Chondrocyte (in vitro differentiated cells): ENCODE measurements at regions not wholly inside any gene's neighbourhood (a gene's known extent, or its start where the extent isn't known, plus 50 kb on each side); places are given as distances from the start of the nearest gene placed in this dataset.

Source experiments
- DNase-seq: peaks from one replicate; pipeline ENCODE4 v3.0.0; 2021; ENCODE audit warnings: mixed read lengths, low spot score
- H3K27ac Mint-ChIP-seq: one replicate; pipeline ENCODE4 v1.8.0; 2021; ENCODE audit warnings: mild to moderate bottlenecking, moderate library complexity, mixed read lengths; ENCODE audit not compliant: unreplicated experiment
- H3K27me3 Mint-ChIP-seq: 2 replicates; pipeline ENCODE4 v1.8.0; 2021; ENCODE audit warnings: low read depth, mixed read lengths
- H3K36me3 Mint-ChIP-seq: 2 replicates; pipeline ENCODE4 v1.8.0; 2021; ENCODE audit warnings: low read depth, mixed read lengths
- H3K4me1 Mint-ChIP-seq: 2 replicates; pipeline ENCODE4 v1.8.0; 2021; ENCODE audit warnings: low read depth, mild to moderate bottlenecking, mixed read lengths
- H3K4me3 Mint-ChIP-seq: one replicate; pipeline ENCODE4 v1.8.0; 2021; ENCODE audit warnings: mild to moderate bottlenecking, moderate library complexity, mixed read lengths; ENCODE audit not compliant: unreplicated experiment
- H3K9me3 Mint-ChIP-seq: 2 replicates; pipeline ENCODE4 v1.8.0; 2021; ENCODE audit warnings: low read depth, mixed read lengths
- CTCF ChIP-seq: fragments of 200-600 bp; sonication (generic); IDR thresholded peaks from 2 replicates; pipeline ENCODE4 v1.5.0; 2021; ENCODE audit warnings: antibody characterized with exemption, mild to moderate bottlenecking, moderate library complexity

DNA sequence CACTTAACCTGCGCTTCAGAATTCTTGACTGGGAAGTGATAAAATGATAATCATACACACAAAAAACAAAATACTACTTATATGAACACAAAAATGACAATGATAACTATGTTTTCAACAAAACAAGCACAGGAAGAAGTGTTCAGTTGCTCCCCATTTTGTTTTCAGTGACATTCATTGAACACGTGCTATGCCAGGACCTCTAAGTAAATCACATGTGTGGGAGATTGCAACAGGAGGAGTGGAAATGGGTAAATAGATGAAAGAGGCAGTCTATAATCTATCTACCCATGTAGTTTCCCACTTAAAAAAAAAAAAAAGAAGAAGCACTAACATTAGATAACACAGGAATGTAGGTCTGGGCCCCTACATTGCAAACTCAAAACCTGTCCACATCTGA lies 183.5 kb upstream of the HNRNPA3 start:
- H3K4me1 Mint-ChIP-seq: no peaks in the 10 kb centered on the region
- no peaks in the 10 kb centered on the region for H3K36me3 Mint-ChIP-seq
- H3K27me3 Mint-ChIP-seq: peaks cover 34% of the 10 kb centered on the region
- H3K9me3 Mint-ChIP-seq: no peaks in the 10 kb centered on the region
- H3K4me3 Mint-ChIP-seq: no peak overlapping the region
- no peak for DNase-seq
- TF ChIP-seq CTCF: no peak
- H3K27ac Mint-ChIP-seq: no peak overlapping the region

- no peak overlapping the region for H3K4me3 Mint-ChIP-seq
- DNase-seq: no peak
- no peak overlapping the region for H3K27ac Mint-ChIP-seq
- no peaks in the 10 kb centered on the region for H3K4me1 Mint-ChIP-seq
- H3K9me3 Mint-ChIP-seq: no peaks in the 10 kb centered on the region
- H3K36me3 Mint-ChIP-seq: no peaks in the 10 kb centered on the region
- peaks cover 34% of the 10 kb centered on the region for H3K27me3 Mint-ChIP-seq
- no peak for TF ChIP-seq CTCF
Observed at GRCh38 chr2:177029501-177029900, 183.1 kb upstream of the HNRNPA3 start.

DNA sequence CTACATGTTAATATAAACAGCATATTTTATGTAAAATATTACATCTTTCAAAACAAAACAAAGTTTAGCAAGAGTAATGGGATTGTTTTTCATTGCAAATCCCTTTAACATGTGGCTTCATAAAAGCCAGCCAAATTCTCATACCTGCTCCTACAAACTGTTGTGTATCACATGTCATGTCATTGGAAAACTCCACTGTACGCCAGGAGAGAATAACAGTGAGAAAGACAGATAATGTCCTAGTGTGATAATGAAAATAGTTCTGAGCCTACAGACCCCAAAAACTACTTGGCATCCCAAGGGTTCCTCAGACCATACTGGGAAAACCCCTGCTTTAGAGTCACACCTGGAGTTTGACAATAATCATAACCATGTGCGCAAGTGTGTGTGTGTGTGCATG lies 182.7 kb upstream of the HNRNPA3 start:
- Mint-ChIP-seq H3K27me3 (peaks cover 34% of the 10 kb centered on the region), H3K4me1 (no peaks in the 10 kb centered on the region)
- no peak for TF ChIP-seq CTCF

DNA sequence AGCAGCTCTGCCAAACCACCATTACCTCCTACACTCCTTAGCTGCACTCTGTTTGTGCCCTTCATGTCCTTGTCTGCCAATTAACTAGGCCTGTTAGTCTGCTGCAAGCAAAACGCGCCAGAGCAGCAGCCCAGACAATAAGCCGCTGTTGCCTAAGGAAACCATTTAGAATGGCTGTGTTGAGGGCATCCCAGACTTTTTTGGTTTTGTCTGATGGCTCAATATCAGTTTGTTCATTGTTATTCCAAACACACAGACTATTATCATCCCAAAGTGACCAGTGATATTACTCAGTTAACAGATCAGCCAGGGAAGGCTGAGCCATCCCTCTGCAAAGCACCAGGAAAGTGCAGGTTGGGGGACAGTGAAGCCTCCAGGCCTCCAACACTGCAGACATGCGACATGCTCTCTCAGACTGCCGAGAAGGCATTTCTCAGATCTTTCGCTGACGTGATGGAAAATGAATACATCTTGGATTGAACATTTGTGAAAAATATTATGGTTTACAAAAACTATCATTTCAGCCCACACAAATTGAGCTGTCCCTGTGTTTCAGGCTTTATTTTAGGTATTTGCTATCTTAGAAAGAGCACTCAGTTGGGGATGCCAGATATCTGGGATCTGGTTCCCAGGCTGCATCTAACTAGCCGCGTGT lies 182.0 kb upstream of the HNRNPA3 start:
- Mint-ChIP-seq H3K27ac (no peak overlapping the region), H3K9me3 (no peaks in the 10 kb centered on the region), H3K4me1 (no peaks in the 10 kb centered on the region), H3K36me3 (no peaks in the 10 kb centered on the region), H3K27me3 (peaks cover 29% of the 10 kb centered on the region), H3K4me3 (no peak overlapping the region)
- TF ChIP-seq CTCF: no peak
- DNase-seq: no peak

More for the DNA sequence above, 182.7 kb upstream of the HNRNPA3 start:
- DNase-seq: no peak
- Mint-ChIP-seq H3K9me3 (no peaks in the 10 kb centered on the region), H3K27ac (no peak overlapping the region), H3K4me3 (no peak overlapping the region), H3K36me3 (no peaks in the 10 kb centered on the region)

- Mint-ChIP-seq H3K9me3 (no peaks in the 10 kb centered on the region), H3K27ac (no peak overlapping the region), H3K36me3 (no peaks in the 10 kb centered on the region), H3K4me1 (no peaks in the 10 kb centered on the region), H3K4me3 (no peak overlapping the region), H3K27me3 (peaks cover 25% of the 10 kb centered on the region)
- TF ChIP-seq CTCF: no peak
- no peak for DNase-seq
Observed at GRCh38 chr2:177031438-177032180, 181.0 kb upstream of the HNRNPA3 start.
